Fibroblast of lung (primary cell): ENCODE measurements at regions not wholly inside any gene's neighbourhood (a gene's known extent, or its start where the extent isn't known, plus 50 kb on each side); places are given as distances from the start of the nearest gene placed in this dataset.

Experiments
- DNase-seq, 2 donors: peaks; one replicate each; pipeline versions ENCODE4 v3.0.0 to v3.0.0-alpha.2; 2010; ENCODE audit warnings: low read depth in 2 of 2
- H2AFZ ChIP-seq: 2 replicates; pipeline ENCODE4 v1.5.1; 2012; ENCODE audit warnings: low read length, control low read depth, inconsistent platforms
- H3K27ac ChIP-seq: 2 replicates; pipeline ENCODE4 v1.5.1; 2011; ENCODE audit warnings: low read length, control low read depth; ENCODE audit not compliant: insufficient read depth
- H3K27me3 ChIP-seq: 2 replicates; pipeline ENCODE4 v1.5.1; 2011; ENCODE audit warnings: mild to moderate bottlenecking, low read length; ENCODE audit not compliant: control insufficient read depth, insufficient read depth
- H3K36me3 ChIP-seq: 2 replicates; pipeline ENCODE4 v1.5.1; 2011; ENCODE audit warnings: low read length; ENCODE audit not compliant: control insufficient read depth, insufficient read depth
- H3K4me1 ChIP-seq: 2 replicates; pipeline ENCODE4 v1.5.1; 2011; ENCODE audit warnings: low read length; ENCODE audit not compliant: control insufficient read depth, insufficient read depth; ENCODE audit errors: extremely low read depth
- H3K4me2 ChIP-seq: 2 replicates; pipeline ENCODE4 v1.5.1; 2011; ENCODE audit warnings: low read length, control low read depth; ENCODE audit not compliant: insufficient read depth; ENCODE audit errors: extremely low read depth
- H3K4me3 ChIP-seq, 4 experiments: fragments of 200-600 bp in 1 of 4; sonication (generic) in 1 of 4; replicated peaks in 1 of 4; 2 replicates each; pipeline ENCODE4 v1.5.1; 2011 to 2016; ENCODE audit warnings: low read length in 4 of 4, low read depth in 3 of 4, mild to moderate bottlenecking in 3 of 4, control low read depth in 2 of 4, inconsistent platforms in 1 of 4, mixed read lengths in 1 of 4; ENCODE audit not compliant: insufficient read depth in 1 of 4; ENCODE audit errors: control extremely low read depth in 1 of 4
- H3K79me2 ChIP-seq: 2 replicates; pipeline ENCODE4 v1.5.1; 2012; ENCODE audit warnings: mild to moderate bottlenecking, low read length, inconsistent platforms; ENCODE audit not compliant: control insufficient read depth, insufficient read depth
- H3K9ac ChIP-seq: 2 replicates; pipeline ENCODE4 v1.5.1; 2011; ENCODE audit warnings: mild to moderate bottlenecking, low read length, control low read depth; ENCODE audit not compliant: insufficient read depth
- H3K9me3 ChIP-seq: 2 replicates; pipeline ENCODE4 v1.5.1; 2012; ENCODE audit warnings: low read depth, low read length; ENCODE audit not compliant: control insufficient read depth, insufficient read depth
- H4K20me1 ChIP-seq: 2 replicates; pipeline ENCODE4 v1.5.1; 2011; ENCODE audit warnings: low read length; ENCODE audit not compliant: control insufficient read depth, insufficient read depth; ENCODE audit errors: extremely low read depth
- EZH2 ChIP-seq: IDR thresholded peaks from 2 replicates; pipeline ENCODE4 v1.5.1; 2012; ENCODE audit warnings: low read length, control low read depth, mild to moderate bottlenecking; ENCODE audit errors: missing control alignments
- TF ChIP-seq, protein P1 (sequence below), 2 donors: IDR thresholded peaks in 1 of 2; conservative IDR thresholded peaks in 1 of 2; 1 replicate in 1 of 2; 2 replicates in 1 of 2; pipeline ENCODE4 v1.5.1; 2011 to 2012; ENCODE audit warnings: low read length in 2 of 2, control low read depth in 1 of 2, inconsistent platforms in 1 of 2, low read depth in 1 of 2, mild to moderate bottlenecking in 1 of 2

DNA sequence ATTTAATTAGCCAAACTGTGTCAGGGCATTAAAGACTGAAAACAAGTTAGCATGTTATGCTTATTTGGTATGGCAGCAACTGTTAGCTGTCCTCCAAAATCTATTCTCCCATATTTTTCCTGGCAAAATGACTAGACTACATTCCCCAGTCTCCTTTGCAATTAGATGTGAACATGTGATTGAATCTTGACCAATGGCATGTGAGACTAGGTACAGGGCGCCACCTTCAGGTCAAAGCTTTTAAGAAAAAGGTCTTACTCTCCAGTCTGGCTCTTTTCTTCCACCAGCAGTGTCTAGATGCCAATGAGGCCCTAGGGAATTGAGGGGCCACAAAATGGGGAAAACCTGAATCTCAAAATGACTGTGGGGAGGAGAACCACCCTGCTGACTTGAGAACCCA, 408.2 kb downstream of the SMARCA1 start:
- Histone ChIP-seq H2AFZ (no peak overlapping the region), H3K9ac (no peak overlapping the region), H3K27me3 (no peaks in the 10 kb centered on the region), H3K9me3 (no peaks in the 10 kb centered on the region), H3K4me2 (no peak overlapping the region), H3K79me2 (no peaks in the 10 kb centered on the region), H3K27ac (no peak overlapping the region), H3K36me3 (no peaks in the 10 kb centered on the region), H4K20me1 (no peaks in the 10 kb centered on the region), H3K4me1 (no peaks in the 10 kb centered on the region), H3K4me3 (no peak overlapping the region)
- DNase-seq, result peak; percentile 0 to 3
- TF ChIP-seq, protein P1, sequence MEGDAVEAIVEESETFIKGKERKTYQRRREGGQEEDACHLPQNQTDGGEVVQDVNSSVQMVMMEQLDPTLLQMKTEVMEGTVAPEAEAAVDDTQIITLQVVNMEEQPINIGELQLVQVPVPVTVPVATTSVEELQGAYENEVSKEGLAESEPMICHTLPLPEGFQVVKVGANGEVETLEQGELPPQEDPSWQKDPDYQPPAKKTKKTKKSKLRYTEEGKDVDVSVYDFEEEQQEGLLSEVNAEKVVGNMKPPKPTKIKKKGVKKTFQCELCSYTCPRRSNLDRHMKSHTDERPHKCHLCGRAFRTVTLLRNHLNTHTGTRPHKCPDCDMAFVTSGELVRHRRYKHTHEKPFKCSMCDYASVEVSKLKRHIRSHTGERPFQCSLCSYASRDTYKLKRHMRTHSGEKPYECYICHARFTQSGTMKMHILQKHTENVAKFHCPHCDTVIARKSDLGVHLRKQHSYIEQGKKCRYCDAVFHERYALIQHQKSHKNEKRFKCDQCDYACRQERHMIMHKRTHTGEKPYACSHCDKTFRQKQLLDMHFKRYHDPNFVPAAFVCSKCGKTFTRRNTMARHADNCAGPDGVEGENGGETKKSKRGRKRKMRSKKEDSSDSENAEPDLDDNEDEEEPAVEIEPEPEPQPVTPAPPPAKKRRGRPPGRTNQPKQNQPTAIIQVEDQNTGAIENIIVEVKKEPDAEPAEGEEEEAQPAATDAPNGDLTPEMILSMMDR (conservative IDR thresholded peaks at IDR 0.05 in 1 of 2, IDR thresholded peaks at IDR 0.05 in 1 of 2; ENCODE audit: low read depth in 1 of 2, low read length in 2 of 2), result no peak
- no peak for TF ChIP-seq EZH2

DNA sequence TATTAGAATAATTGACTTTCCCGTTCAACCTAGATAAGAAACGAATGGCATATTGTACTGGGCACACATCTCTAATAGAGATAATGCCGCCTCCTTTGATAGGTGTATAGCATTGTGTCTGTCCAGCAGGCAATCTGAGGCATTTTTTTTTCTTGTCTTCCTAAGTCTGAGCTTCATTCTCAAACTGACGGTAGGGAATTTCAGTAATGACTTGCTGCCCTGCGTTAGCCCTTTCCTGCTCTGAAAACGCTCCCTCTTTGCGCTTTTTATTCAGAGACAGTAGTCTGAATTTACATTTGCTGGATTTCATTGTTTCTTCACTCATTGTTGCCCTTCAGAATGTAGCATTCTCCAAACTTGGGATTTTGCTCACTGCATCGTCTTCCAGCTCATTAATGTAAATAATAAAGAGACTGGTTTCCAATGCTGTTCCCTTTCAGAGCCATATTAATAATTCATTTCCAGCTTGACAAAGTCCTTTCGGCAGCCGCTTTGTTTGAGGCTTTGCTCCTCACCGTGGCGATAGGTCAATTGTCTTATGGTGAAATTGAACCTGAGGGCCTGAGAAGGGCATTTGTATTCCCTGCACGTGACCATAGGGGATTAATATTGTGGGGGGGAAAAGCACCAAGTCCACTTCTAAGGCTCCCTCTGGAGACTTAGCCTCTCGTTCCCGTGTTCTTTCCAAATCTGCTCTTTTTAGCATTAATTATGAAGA, 412.1 kb downstream of the SMARCA1 start:
- H3K4me1 ChIP-seq, result no peaks in the 10 kb centered on the region
- H3K79me2 ChIP-seq, result no peaks in the 10 kb centered on the region
- TF ChIP-seq EZH2, result no peak
- TF ChIP-seq, protein P1 (conservative IDR thresholded peaks at IDR 0.05 in 1 of 2, IDR thresholded peaks at IDR 0.05 in 1 of 2; ENCODE audit: low read depth in 1 of 2, low read length in 2 of 2), result no peak
- DNase-seq, result no peak
- H3K9ac ChIP-seq, result no peak overlapping the region
- no peak overlapping the region for H2AFZ ChIP-seq
- H3K36me3 ChIP-seq, result no peaks in the 10 kb centered on the region
- H3K27ac ChIP-seq, result no peak overlapping the region
- no peak overlapping the region for H3K4me2 ChIP-seq
- no peaks in the 10 kb centered on the region for H4K20me1 ChIP-seq
- H3K9me3 ChIP-seq, result no peaks in the 10 kb centered on the region
- H3K27me3 ChIP-seq, result no peaks in the 10 kb centered on the region
- H3K4me3 ChIP-seq, result no peak overlapping the region

DNA sequence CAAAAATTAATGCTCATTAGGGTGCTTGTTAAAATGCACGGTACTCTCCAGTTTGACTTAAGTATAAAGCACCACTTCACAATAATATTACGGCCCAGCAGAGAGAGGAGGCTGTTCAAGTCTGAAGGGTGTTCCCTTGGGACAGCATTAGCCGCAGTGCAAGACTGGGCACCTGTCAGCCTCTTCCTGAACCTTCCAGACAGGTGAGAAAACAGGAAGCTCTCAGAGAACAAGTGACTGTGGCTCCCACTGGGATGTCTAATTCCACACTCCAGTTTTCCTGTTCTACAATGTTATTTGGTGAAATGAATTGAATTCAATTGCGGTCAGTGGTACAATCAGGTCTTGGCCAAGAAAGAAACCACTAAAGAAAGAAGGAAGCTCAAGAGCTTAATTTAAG, 414.4 kb downstream of the SMARCA1 start:
- Histone ChIP-seq H4K20me1 (no peaks in the 10 kb centered on the region), H3K4me1 (no peaks in the 10 kb centered on the region), H3K9ac (no peak overlapping the region), H3K27ac (no peak overlapping the region), H3K4me2 (no peak overlapping the region), H2AFZ (no peak overlapping the region), H3K36me3 (no peaks in the 10 kb centered on the region), H3K27me3 (no peaks in the 10 kb centered on the region), H3K4me3 (no peak overlapping the region), H3K79me2 (no peaks in the 10 kb centered on the region), H3K9me3 (no peaks in the 10 kb centered on the region)
- DNase-seq, result no peak
- no peak for TF ChIP-seq EZH2
- TF ChIP-seq, protein P1 (conservative IDR thresholded peaks at IDR 0.05 in 1 of 2, IDR thresholded peaks at IDR 0.05 in 1 of 2; ENCODE audit: low read depth in 1 of 2, low read length in 2 of 2), result no peak
